Thoracic aorta (tissue), 2 donors: ENCODE measurements at regions not wholly inside any gene's neighbourhood (a gene's known extent, or its start where the extent isn't known, plus 50 kb on each side); places are given as distances from the start of the nearest gene placed in this dataset.
"Not testable (repeated sequence)": the region's sequence is repeated elsewhere in the genome, so short reads cannot be mapped to it uniquely, and the experiment has no call there.

Experiments used
- ATAC-seq: fragments of 150-250 bp; one replicate; pipeline ENCODE4 v1.8.0; 2017; ENCODE audit warnings: low read depth; ENCODE audit not compliant: insufficient number of reproducible peaks, low FRiP score
- DNase-seq: peaks from one replicate; pipeline ENCODE4 v3.0.0-alpha.2; 2020; ENCODE audit warnings: low spot score
- H3K27ac ChIP-seq, 2 donors: fragments of 200-600 bp; sonication (generic); 1 replicate in 1 of 2; 2 replicates in 1 of 2; pipeline ENCODE4 v1.5.1; 2016; ENCODE audit warnings: mild to moderate bottlenecking in 2 of 2, moderate library complexity in 2 of 2
- H3K27me3 ChIP-seq: fragments of 200-600 bp; sonication (generic); replicated peaks from 2 replicates; pipeline ENCODE4 v1.6.0; 2016; ENCODE audit warnings: mild to moderate bottlenecking; ENCODE audit not compliant: insufficient read depth
- H3K36me3 ChIP-seq: fragments of 200-600 bp; sonication (generic); one replicate; pipeline ENCODE4 v1.5.1; 2016
- H3K4me1 ChIP-seq, 2 donors: fragments of 200-600 bp; sonication (generic); 1 replicate in 1 of 2; 2 replicates in 1 of 2; pipeline versions ENCODE4 v1.5.1 to v1.6.0; 2016; ENCODE audit warnings: low read depth in 2 of 2, mild to moderate bottlenecking in 1 of 2; ENCODE audit not compliant: control insufficient read depth in 1 of 2
- H3K4me3 ChIP-seq: fragments of 200-600 bp; sonication (generic); 2 replicates; pipeline ENCODE4 v1.5.1; 2016; ENCODE audit warnings: mild to moderate bottlenecking
- H3K9me3 ChIP-seq: fragments of 200-600 bp; sonication (generic); 2 replicates; pipeline ENCODE4 v1.5.1; 2016
- CTCF ChIP-seq: fragments of 200-600 bp; sonication (generic); IDR thresholded peaks from one replicate; pipeline ENCODE4 v1.5.1; 2019; ENCODE audit warnings: antibody characterized with exemption

- Histone ChIP-seq H3K4me3 (no peak overlapping the region), H3K4me1 (no peaks in the 10 kb centered on the region), H3K9me3 (no peaks in the 10 kb centered on the region), H3K36me3 (no peaks in the 10 kb centered on the region), H3K27ac (no peak overlapping the region), H3K27me3 (no peaks in the 10 kb centered on the region)
- no peak for TF ChIP-seq CTCF
- DNase-seq (no peak), ATAC-seq (no peak)
These were observed 1099.7 kb downstream of the SUCLG1 start for GRCh38 chr2:83359336-83359735.

GRCh38 chr2:83342860-83343329, 1116.2 kb downstream of the SUCLG1 start:
- ATAC-seq = no peak

GRCh38 chr2:83340424-83340823, 1118.7 kb downstream of the SUCLG1 start:
- Histone ChIP-seq H3K27ac (no peak overlapping the region), H3K27me3 (no peaks in the 10 kb centered on the region), H3K4me3 (no peak overlapping the region), H3K9me3 (no peaks in the 10 kb centered on the region), H3K36me3 (no peaks in the 10 kb centered on the region), H3K4me1 (no peaks in the 10 kb centered on the region)
- no peak for DNase-seq
- ATAC-seq = no peak
- TF ChIP-seq CTCF = no peak

More at GRCh38 chr2:83342860-83343329, 1116.2 kb downstream of the SUCLG1 start:
- no peaks in the 10 kb centered on the region for H3K4me1 ChIP-seq
- no peaks in the 10 kb centered on the region for H3K9me3 ChIP-seq
- DNase-seq = no peak
- TF ChIP-seq CTCF = no peak
- H3K36me3 ChIP-seq = no peaks in the 10 kb centered on the region
- H3K27me3 ChIP-seq = no peaks in the 10 kb centered on the region
- no peak overlapping the region for H3K4me3 ChIP-seq
- H3K27ac ChIP-seq = no peak overlapping the region

DNA sequence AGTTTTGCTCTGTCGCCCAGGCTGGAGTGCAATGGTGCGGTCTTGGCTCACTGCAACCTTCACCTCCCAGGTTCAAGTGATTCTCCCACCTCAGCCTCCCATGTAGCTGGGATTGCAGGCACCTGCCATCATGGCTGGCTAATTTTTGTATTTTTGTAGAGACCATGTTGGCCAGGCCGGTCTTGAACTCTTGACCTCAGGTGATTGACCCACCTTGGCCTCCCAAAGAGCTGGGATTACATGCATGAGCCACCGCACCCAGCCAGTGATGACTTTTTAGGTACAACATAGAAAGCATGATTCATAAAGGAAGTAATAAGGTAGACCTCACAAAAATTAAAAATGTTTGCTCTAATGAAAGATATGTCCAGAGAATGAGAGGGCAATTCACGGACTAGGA, 1119.1 kb downstream of the SUCLG1 start:
- not testable (repeated sequence) for H3K4me3 ChIP-seq, H3K27me3 ChIP-seq, ATAC-seq, H3K36me3 ChIP-seq, DNase-seq, H3K9me3 ChIP-seq, H3K27ac ChIP-seq, H3K4me1 ChIP-seq

- Histone ChIP-seq H3K9me3 (no peaks in the 10 kb centered on the region), H3K36me3 (no peaks in the 10 kb centered on the region), H3K27ac (no peak overlapping the region), H3K4me1 (no peaks in the 10 kb centered on the region), H3K4me3 (no peak overlapping the region), H3K27me3 (no peaks in the 10 kb centered on the region)
- DNase-seq (no peak), ATAC-seq (no peak)
- TF ChIP-seq CTCF = no peak
These were observed 1127.3 kb downstream of the SUCLG1 start for GRCh38 chr2:83331810-83332209.

- Histone ChIP-seq H3K4me3 (no peak overlapping the region), H3K4me1 (no peaks in the 10 kb centered on the region), H3K27ac (no peak overlapping the region), H3K9me3 (no peaks in the 10 kb centered on the region), H3K36me3 (no peaks in the 10 kb centered on the region), H3K27me3 (no peaks in the 10 kb centered on the region)
- no peak for DNase-seq
- no peak for ATAC-seq
- TF ChIP-seq CTCF = no peak
These were observed 1136.0 kb downstream of the SUCLG1 start for GRCh38 chr2:83323038-83323437.
